Neuron (in vitro differentiated cells): ENCODE measurements at regions not wholly inside any gene's neighbourhood (a gene's known extent, or its start where the extent isn't known, plus 50 kb on each side); places are given as distances from the start of the nearest gene placed in this dataset.
"Not testable (repeated sequence)": the region's sequence is repeated elsewhere in the genome, so short reads cannot be mapped to it uniquely, and the experiment has no call there.

Experiments used
- H2AFZ ChIP-seq: one replicate; pipeline ENCODE4 v1.6.1; 2013; ENCODE audit warnings: low read depth, mild to moderate bottlenecking, inconsistent platforms, low read length, moderate library complexity
- H3K27me3 ChIP-seq: one replicate; pipeline ENCODE4 v1.6.1; 2013; ENCODE audit warnings: low read length; ENCODE audit not compliant: insufficient read depth
- H3K36me3 ChIP-seq: one replicate; pipeline ENCODE4 v1.6.1; 2013; ENCODE audit warnings: low read length; ENCODE audit not compliant: insufficient read depth
- H3K4me1 ChIP-seq: one replicate; pipeline ENCODE4 v1.6.1; 2013; ENCODE audit warnings: low read length; ENCODE audit not compliant: insufficient read depth
- H3K4me3 ChIP-seq: 2 replicates; pipeline ENCODE4 v1.5.1; 2013; ENCODE audit warnings: mild to moderate bottlenecking, low read length, moderate library complexity
- H3K9me3 ChIP-seq: one replicate; pipeline ENCODE4 v1.6.1; 2013; ENCODE audit warnings: low read length

DNA sequence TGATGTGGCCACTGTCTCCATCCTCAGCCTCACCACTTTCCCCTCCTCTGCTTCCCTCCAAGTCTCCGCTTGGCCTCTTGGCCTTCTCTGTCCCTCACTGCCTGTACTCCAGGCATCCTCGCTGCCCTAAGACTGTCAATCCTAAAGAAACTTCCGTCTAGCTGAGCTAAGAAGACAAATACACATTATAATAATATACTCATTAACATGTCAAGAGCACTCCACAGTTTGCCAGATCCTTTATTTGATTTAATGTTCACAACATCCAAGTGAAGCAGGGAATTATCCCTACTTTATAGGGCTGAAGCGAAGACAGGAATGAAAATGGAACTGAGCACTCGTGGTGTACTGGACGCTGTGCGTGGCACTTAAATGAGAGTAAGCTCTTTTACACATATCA, 72.4 kb upstream of the SLC22A23 start:
- Histone ChIP-seq H3K4me3 (no peak overlapping the region), H3K4me1 (no peaks in the 10 kb centered on the region), H2AFZ (no peak overlapping the region), H3K9me3 (no peaks in the 10 kb centered on the region), H3K27me3 (peaks cover 8% of the 10 kb centered on the region), H3K36me3 (no peaks in the 10 kb centered on the region)

DNA sequence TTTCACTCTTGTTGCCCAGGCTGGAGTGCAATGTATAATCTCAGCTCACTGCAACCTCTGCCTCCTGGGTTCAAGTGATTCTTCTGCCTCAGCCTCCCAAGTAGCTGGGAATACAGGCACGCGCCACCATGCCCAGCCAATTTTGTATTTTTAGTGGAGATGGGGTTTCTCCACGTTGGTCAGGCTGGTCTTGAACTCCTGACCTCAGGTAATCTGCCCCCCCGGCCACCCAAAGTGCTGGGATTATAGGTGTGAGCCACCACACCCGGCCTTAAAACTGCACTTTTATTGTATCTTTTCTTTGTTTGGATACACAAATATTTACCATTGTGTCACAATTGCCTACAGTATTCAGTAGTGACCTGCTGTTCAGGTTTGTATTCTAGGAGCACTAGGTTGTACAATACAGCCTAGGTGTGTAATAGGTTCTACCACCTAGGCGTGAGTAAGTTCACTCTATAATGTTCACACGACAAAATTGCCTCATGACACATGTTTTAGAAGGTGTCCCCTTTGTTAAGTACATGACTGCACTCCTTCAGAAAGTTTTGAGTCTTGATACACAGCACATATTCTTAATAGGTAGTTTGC, 71.3 kb upstream of the SLC22A23 start:
- H3K4me1 ChIP-seq, H2AFZ ChIP-seq, H3K9me3 ChIP-seq, H3K4me3 ChIP-seq, H3K27me3 ChIP-seq, H3K36me3 ChIP-seq: not testable (repeated sequence)

DNA sequence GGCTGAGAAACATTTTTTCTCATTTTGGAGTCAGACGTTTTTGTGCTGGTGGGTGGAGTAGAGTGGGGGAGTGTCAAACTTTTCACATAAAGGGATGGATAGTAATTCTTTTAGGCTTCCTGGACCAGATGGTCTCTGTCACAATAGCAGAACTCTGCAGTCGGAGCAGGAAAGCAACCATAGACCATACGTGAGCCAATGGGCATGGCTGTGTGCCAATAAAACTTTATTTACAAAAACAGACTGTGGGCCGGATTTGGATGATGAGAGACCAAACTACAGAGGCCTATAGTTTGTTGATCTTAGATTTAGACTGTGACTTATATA, 70.8 kb upstream of the SLC22A23 start:
- no peak overlapping the region for H3K4me3 ChIP-seq
- H3K4me1 ChIP-seq: peaks cover 8% of the 10 kb centered on the region
- no peaks in the 10 kb centered on the region for H3K36me3 ChIP-seq
- peaks cover under 1% of the 10 kb centered on the region for H3K27me3 ChIP-seq
- no peaks in the 10 kb centered on the region for H3K9me3 ChIP-seq
- no peak overlapping the region for H2AFZ ChIP-seq

DNA sequence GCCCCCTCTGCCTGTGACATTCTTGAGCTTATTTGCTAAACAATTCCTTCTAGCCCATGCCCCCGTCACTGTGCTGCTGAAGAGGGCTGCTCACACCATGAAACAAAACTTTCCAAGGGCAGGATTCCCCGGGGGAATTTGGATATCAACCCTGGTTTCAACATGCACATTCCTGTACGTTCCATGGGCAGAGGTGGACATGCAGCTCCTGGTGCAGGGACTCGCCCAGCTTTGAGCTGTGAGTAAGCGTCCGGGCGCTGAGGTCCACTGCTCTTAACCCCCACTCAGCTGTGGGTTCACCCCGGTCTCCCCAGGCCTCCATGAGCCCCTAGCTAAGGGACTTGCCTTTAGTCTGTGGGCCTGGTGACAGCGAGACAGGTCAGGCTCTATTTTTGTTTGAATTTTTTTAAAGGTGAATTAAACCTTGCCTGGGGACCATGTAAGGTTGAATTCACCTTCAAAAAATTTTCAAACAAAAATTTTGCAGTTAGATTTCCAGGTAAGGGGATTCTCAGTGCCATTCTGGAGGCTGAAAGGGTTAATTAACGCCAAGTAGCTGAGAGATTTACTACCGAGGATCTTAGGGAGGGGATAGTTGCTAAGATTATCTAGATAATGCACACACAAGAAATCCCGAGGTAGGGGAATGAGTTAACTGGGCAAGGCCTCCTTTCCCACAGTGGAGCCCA, 70.3 kb upstream of the SLC22A23 start:
- H3K4me1 ChIP-seq: peaks cover 11% of the 10 kb centered on the region
- H3K4me3 ChIP-seq: no peak overlapping the region
- H3K27me3 ChIP-seq: no peaks in the 10 kb centered on the region
- no peaks in the 10 kb centered on the region for H3K9me3 ChIP-seq
- no peak overlapping the region for H2AFZ ChIP-seq
- no peaks in the 10 kb centered on the region for H3K36me3 ChIP-seq

DNA sequence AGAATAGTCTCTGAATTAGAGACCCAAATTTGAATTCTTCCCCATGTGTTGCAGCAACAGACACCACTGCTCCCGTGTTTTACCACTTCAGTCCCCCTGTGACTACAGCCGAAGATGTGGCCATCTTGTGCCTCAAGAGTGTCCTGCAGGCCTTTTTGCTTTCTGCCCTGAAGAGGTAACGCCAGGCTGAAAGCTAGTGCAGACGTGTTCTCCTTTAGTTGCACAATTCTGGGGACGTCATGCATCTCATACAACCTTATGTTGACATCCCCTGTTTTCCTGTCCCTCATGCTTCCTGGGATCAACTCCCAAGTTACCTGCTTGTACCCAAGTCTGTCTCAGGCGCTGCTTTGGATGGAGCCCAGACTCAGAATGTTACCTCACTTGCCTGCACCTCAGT, 69.1 kb upstream of the SLC22A23 start:
- no peaks in the 10 kb centered on the region for H3K36me3 ChIP-seq
- H3K4me3 ChIP-seq: no peak overlapping the region
- no peaks in the 10 kb centered on the region for H3K9me3 ChIP-seq
- H3K27me3 ChIP-seq: no peaks in the 10 kb centered on the region
- no peak overlapping the region for H2AFZ ChIP-seq
- peaks cover 11% of the 10 kb centered on the region for H3K4me1 ChIP-seq

DNA sequence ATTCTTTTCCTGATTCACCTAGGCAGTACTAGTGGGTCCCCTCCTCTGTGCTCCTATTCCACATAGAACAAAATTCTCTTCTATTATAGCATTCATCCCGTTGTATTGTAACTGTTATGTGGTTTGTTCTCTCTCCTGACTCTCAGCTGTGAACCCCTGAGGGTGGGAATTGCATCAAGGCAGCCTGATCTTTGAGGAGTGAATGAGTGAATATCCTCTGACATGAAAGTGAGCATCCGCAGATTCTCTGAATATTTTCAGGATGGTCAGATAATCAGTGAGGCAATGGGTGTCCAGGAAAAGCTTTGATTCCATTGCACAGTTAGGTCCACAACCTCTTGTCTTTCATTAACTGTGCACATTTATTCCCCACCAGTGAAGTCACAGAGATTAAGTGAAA, 67.6 kb upstream of the SLC22A23 start:
- Histone ChIP-seq H3K4me1 (peaks cover 11% of the 10 kb centered on the region), H3K9me3 (peaks cover 3% of the 10 kb centered on the region), H3K27me3 (no peaks in the 10 kb centered on the region), H2AFZ (no peak overlapping the region), H3K36me3 (no peaks in the 10 kb centered on the region), H3K4me3 (no peak overlapping the region)

DNA sequence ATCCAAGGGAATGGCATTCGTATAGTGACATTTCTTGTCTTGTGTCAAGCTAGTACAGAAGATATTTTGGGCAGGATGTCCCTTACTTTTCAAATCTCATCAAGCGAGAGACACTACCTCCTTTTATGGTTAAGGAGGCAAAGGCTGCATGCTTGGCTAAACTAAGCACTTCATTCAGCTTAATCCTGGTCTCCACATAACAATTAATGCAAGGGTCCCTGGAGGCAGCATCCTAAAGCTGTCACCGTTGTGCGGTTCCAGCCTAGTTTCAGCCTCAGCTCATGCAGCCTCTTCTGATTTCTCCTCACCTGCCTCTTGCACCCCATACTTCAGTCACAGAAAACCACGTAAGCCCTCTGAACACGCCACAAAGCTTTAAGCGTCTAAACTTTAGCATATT, 67.1 kb upstream of the SLC22A23 start:
- H2AFZ ChIP-seq: no peak overlapping the region
- no peaks in the 10 kb centered on the region for H3K27me3 ChIP-seq
- no peak overlapping the region for H3K4me3 ChIP-seq
- no peaks in the 10 kb centered on the region for H3K36me3 ChIP-seq
- peaks cover 11% of the 10 kb centered on the region for H3K4me1 ChIP-seq
- H3K9me3 ChIP-seq: peaks cover 3% of the 10 kb centered on the region

DNA sequence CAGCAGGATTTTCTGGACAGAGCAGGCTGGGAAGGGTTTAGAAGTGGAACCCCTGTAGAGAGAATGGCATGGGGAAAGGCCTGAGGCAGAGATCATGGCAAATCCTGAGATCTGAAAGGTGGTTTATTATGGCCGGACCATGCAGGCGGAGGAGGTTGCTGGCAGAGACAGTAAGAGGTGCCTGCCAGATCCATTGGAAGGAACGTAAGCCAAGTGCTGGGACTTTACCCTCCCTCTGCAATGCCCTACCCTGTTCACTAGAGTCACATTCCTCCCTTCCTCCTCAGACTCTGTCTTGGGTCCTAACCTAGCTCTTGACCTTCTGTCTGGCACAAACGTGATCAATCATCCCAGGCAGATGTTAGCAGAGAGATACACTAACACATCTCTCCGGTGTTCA, 66.4 kb upstream of the SLC22A23 start:
- no peaks in the 10 kb centered on the region for H3K27me3 ChIP-seq
- no peak overlapping the region for H2AFZ ChIP-seq
- H3K4me3 ChIP-seq: no peak overlapping the region
- H3K36me3 ChIP-seq: no peaks in the 10 kb centered on the region
- peaks cover 11% of the 10 kb centered on the region for H3K4me1 ChIP-seq
- peaks cover 3% of the 10 kb centered on the region for H3K9me3 ChIP-seq

DNA sequence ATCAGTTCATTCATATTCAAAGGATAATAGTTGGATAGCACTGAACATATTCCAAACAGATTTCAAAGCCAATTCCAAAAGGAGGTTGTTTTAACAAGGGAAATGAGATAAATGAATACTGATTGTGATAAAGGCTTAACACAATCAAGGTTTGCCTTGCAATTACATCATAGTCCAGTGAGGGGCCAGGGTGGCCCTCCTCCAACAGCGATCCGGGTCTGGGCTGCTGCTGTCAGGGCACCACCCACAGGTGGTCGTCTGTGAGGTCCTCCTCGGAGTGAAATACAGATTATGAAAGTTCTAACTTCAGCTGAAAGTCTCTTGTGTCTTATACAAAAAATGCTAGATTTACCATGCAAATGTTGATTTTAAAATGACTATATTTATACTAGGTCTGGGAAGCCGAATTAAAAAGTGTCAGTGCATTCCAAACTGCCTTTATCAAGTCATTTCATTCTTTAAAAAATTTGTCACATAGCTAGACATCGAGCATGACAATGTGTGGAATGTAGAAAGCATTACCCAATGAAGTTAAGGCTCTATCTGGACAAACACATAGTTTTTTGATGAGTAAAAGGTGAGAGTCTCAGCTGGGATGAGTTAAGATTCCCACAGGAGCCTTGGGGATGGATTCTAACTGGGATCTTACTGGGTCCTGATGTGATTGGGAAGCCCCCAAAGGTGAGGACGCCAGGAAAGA, 65.9 kb upstream of the SLC22A23 start:
- Histone ChIP-seq H3K9me3 (peaks cover 3% of the 10 kb centered on the region), H3K36me3 (no peaks in the 10 kb centered on the region), H2AFZ (no peak overlapping the region), H3K4me3 (no peak overlapping the region), H3K27me3 (no peaks in the 10 kb centered on the region), H3K4me1 (peaks cover 11% of the 10 kb centered on the region)

DNA sequence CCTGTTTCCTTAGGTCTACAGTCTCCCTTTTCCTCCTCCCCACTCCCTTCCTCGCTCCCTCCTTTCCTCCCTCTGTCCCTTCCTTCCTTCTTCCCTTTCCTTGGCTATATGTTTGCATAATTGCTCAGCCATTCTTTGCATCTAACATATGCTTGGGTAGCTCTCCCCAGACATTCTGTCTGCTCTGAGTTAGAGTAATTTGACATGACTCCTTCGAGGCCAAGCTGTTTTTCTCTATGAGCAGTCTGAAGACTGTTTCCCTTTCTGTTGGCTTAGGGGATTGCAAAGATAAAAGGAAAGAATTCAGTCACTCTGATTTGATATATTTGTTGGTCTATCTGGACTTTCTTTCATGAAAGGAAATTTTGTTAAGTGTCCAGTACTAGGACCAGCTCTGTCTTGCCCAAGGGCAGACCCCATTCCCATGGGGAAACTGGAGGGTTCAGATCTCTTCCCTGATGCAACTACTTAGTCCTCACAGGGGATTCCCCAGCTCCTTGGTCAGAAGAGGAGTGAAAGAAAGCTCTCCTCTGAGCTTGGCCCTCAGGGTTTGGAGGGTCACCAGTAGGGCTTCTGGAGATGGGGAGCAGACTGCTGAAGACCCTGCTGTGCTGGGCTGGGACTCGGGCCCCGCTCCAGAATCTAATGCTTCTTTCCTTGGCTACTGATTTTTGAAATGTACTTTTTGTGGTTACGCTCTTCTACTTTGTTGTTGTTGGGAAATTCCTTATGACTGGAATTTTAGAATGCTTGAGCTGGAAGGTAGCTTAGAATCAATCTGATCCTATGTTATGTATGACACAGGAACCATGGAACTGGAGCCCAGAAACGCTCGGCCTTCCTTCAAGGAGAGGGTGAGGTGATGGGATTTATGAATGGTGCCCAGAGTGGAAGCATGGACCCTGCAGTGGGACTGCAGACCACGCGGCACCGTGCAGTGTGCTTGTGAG, 63.7 kb upstream of the SLC22A23 start:
- H3K4me1 ChIP-seq: peaks cover 11% of the 10 kb centered on the region
- H2AFZ ChIP-seq: no peak overlapping the region
- no peaks in the 10 kb centered on the region for H3K36me3 ChIP-seq
- peaks cover 3% of the 10 kb centered on the region for H3K9me3 ChIP-seq
- H3K27me3 ChIP-seq: no peaks in the 10 kb centered on the region
- H3K4me3 ChIP-seq: no peak overlapping the region

DNA sequence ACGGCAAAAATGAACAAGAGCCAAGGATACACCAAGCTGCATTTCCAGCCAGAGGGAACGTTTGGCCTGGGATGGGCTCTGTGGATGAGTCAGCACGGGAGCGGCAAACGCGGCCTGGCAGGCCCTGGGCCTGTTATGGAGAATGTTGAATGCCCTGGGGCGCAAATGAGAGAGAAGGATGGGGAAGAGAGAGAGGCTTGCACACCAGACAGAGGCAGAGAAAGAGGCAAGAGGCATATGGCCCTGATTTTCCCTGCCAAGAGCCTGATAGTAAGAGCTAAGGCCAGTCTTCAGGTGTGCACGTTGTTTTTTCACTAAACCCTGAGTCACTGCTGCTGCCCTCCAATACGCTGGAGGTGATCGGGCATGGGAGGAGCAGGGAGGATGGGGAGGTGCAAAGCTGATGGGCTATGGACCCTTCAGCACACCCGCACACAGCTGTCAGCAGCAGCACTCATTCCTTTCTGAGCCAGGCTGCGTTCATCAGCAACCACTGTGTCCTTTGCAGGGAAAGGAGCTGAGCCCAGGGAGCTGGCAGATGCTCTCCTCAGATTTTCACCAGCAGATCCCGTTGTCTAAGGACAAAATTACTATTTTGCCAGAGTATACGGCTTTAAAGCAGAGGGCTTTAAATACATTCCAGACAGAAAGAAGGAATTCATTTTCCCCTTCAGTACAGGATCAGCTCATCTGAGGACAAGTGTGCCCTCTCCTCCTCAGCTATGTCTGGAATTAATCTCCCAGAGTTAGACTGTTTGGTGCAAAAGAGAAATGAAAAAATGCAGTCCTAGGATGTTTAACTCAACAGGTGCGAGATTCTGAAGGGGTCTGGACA, 61.7 kb upstream of the SLC22A23 start:
- Histone ChIP-seq H2AFZ (no peak overlapping the region), H3K36me3 (no peaks in the 10 kb centered on the region), H3K4me1 (peaks cover 11% of the 10 kb centered on the region), H3K9me3 (peaks cover 3% of the 10 kb centered on the region), H3K4me3 (no peak overlapping the region), H3K27me3 (no peaks in the 10 kb centered on the region)

DNA sequence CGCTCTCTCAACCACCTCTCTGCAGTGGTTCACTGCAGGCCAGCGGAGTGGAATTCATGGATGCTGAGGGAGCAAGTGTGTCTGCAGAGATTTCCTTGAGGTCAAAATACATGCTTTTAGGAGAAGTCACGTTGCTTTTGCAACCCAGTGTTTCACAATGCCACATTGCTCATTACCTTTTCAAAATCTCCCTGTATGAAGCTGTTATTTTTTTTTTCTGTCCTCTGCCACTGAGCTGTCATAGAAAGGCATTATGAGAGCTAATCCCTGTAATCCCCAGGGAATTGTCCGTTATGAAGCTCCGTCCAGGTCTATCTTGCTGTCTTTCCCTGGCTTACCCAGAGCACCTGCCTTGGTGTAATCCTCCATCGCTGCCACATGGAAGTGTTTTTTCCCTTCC, 60.5 kb upstream of the SLC22A23 start:
- peaks cover under 1% of the 10 kb centered on the region for H3K4me1 ChIP-seq
- H3K9me3 ChIP-seq: peaks cover 3% of the 10 kb centered on the region
- no peak overlapping the region for H2AFZ ChIP-seq
- no peaks in the 10 kb centered on the region for H3K27me3 ChIP-seq
- no peaks in the 10 kb centered on the region for H3K36me3 ChIP-seq
- H3K4me3 ChIP-seq: no peak overlapping the region
